SU-DHL-6 (cell line): ENCODE measurements at regions not wholly inside any gene's neighbourhood (a gene's known extent, or its start where the extent isn't known, plus 50 kb on each side); places are given as distances from the start of the nearest gene placed in this dataset.
"Not testable (repeated sequence)": the region's sequence is repeated elsewhere in the genome, so short reads cannot be mapped to it uniquely, and the experiment has no call there.

Source experiments
- CTCF ChIP-seq: fragments of 200-600 bp; sonication (generic); IDR thresholded peaks from one replicate; pipeline ENCODE4 v1.5.1; 2017; ENCODE audit warnings: antibody characterized with exemption, mild to moderate bottlenecking, low read length, moderate library complexity; ENCODE audit not compliant: insufficient read depth, poor library complexity, severe bottlenecking
- EZH2phosphoT487 ChIP-seq: fragments of 200-600 bp; sonication (generic), shearing (Covaris generic); conservative IDR thresholded peaks from 2 replicates; pipeline ENCODE4 v1.6.1; 2018; ENCODE audit warnings: mild to moderate bottlenecking, antibody characterized with exemption, low read length, moderate library complexity, mixed read lengths

GRCh38 chr3:197360095-197360494 is 61.7 kb upstream of the DLG1 start:
- TF ChIP-seq CTCF, EZH2phosphoT487: not testable (repeated sequence)
